T-helper 2 cell treated with Interferon-gamma antibody and Interleukin-4, amounts not matched to agents 5 μg/mL and 100 μg/mL, for 36 hours (primary cell): ENCODE measurements at regions not wholly inside any gene's neighbourhood (a gene's known extent, or its start where the extent isn't known, plus 50 kb on each side); places are given as distances from the start of the nearest gene placed in this dataset.

Experiments used
- DNase-seq: peaks from one replicate; pipeline ENCODE4 v3.0.0; 2021; ENCODE audit warnings: low spot score
- H3K27ac Mint-ChIP-seq: one replicate; pipeline ENCODE4 v1.8.0; 2021; ENCODE audit warnings: mild to moderate bottlenecking, mixed read lengths
- H3K27me3 Mint-ChIP-seq: one replicate; pipeline ENCODE4 v1.8.0; 2021; ENCODE audit warnings: low read depth, mixed read lengths
- H3K36me3 Mint-ChIP-seq: one replicate; pipeline ENCODE4 v1.8.0; 2021; ENCODE audit warnings: low read depth, mixed read lengths
- H3K4me1 Mint-ChIP-seq: one replicate; pipeline ENCODE4 v1.8.0; 2021; ENCODE audit warnings: low read depth, mixed read lengths
- H3K4me3 Mint-ChIP-seq: one replicate; pipeline ENCODE4 v1.8.0; 2022; ENCODE audit warnings: mild to moderate bottlenecking, moderate library complexity, mixed read lengths
- H3K9me3 Mint-ChIP-seq: one replicate; pipeline ENCODE4 v1.8.0; 2021; ENCODE audit warnings: mixed read lengths

DNA sequence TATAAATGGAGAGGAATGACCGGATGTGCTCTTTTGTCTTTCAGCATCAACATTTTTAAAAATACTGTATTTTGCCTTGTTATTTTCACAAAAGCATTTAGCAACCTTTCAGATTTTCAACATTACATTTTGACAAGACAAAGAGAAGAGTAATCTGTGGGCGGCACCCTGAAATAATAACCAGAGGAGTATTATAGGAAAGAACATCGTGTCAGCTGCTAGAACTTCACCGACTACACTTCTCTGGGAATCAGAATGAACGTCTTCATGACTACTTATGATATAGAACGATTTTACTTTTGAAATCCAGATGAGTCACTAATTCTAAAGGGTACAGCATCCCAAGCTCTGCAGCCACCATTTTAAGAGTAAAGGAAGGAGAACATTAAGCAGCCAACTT lies 531.5 kb upstream of the FRG1 start:
- Mint-ChIP-seq H3K4me1 (no peaks in the 10 kb centered on the region), H3K4me3 (no peak overlapping the region), H3K27ac (no peak overlapping the region), H3K36me3 (no peaks in the 10 kb centered on the region), H3K27me3 (no peaks in the 10 kb centered on the region), H3K9me3 (peaks cover 12% of the 10 kb centered on the region)
- DNase-seq: no peak

DNA sequence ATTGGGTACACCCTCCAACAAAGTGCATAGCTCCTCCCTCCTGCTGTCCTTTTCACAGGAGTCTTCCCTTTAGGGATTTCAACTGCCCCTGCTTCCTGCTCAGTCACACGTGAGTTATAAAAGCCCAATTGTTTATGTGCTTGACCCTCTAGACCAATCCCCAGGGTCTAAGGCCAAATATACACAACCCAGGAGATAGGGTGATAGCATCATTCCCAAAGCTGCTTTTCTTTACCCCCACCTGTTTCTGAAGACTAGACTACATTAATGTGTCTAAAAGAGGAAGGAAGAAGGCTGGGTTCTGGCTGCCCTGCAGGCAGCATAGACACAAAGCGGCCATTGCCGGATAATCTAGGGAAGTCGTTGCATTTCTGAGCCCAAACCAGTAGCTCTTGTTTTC lies 526.7 kb upstream of the FRG1 start:
- H3K4me3 Mint-ChIP-seq: no peak overlapping the region
- H3K36me3 Mint-ChIP-seq: no peaks in the 10 kb centered on the region
- H3K27me3 Mint-ChIP-seq: no peaks in the 10 kb centered on the region
- no peak for DNase-seq
- H3K4me1 Mint-ChIP-seq: no peaks in the 10 kb centered on the region
- H3K9me3 Mint-ChIP-seq: peaks cover 9% of the 10 kb centered on the region
- no peak overlapping the region for H3K27ac Mint-ChIP-seq

DNA sequence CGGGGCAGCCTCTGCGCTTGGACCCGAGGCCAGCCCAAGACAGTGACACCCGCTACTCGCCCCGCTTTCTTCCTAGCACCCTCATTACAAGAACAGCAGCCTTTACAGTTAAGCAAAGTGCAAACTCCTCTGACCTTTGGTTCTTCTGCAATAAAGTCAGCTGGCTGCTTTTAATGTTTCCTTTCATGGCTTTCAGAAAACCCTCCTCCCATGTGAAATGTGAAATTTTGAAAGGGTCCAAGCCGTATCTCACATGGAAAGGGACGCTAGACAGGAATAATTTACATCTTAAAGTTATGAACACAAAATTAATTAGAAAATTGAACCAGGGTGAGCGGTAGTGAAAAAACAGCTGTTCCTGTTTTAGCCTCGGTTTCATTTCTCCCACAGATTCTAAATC lies 520.1 kb upstream of the FRG1 start:
- H3K4me3 Mint-ChIP-seq: no peak overlapping the region
- no peaks in the 10 kb centered on the region for H3K4me1 Mint-ChIP-seq
- DNase-seq: no peak
- H3K36me3 Mint-ChIP-seq: no peaks in the 10 kb centered on the region
- H3K27ac Mint-ChIP-seq: no peak overlapping the region
- no peaks in the 10 kb centered on the region for H3K27me3 Mint-ChIP-seq
- peaks cover 3% of the 10 kb centered on the region for H3K9me3 Mint-ChIP-seq

DNA sequence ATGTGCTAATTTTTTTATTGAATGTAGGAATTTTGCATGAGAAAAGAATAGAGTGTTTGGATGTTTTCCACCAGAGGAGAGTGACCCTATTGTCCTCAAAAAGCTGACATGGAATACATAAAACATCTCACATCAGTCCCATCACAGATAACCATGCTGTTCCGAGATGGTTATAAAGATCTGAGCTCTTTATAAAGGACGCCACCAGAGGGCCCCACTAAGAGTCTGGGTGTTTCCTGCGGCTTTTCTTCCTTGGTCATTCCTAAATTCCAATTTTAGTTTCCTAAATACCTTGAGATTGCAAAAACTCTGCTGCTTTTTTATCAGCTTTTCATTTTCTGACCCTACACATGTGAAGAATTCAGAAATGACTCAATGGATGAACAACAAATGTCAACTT lies 504.5 kb upstream of the FRG1 start:
- H3K36me3 Mint-ChIP-seq: no peaks in the 10 kb centered on the region
- no peaks in the 10 kb centered on the region for H3K27me3 Mint-ChIP-seq
- no peak overlapping the region for H3K4me3 Mint-ChIP-seq
- no peaks in the 10 kb centered on the region for H3K4me1 Mint-ChIP-seq
- no peak overlapping the region for H3K27ac Mint-ChIP-seq
- H3K9me3 Mint-ChIP-seq: peaks cover 16% of the 10 kb centered on the region
- DNase-seq: no peak

DNA sequence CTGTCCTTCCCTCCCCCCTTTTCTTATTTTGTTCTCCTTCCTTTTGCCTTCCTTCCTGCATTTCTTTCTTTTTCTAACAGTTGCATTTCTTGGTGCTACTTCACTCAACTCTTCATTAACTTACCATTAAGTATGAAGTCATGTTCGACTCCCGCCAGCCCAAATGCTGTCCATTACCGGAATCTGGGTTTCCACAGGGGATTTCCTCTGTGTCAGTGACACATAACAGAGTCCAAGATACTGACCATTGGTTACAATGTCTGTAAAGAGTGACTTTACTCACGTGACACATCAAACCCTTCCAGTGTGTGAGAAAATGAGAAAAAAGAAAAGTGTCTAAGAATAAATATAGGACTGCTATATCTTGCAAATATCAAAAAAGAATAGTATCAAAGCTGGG lies 500.0 kb upstream of the FRG1 start:
- Mint-ChIP-seq H3K36me3 (no peaks in the 10 kb centered on the region), H3K4me3 (no peak overlapping the region), H3K27me3 (no peaks in the 10 kb centered on the region), H3K4me1 (no peaks in the 10 kb centered on the region), H3K27ac (no peak overlapping the region), H3K9me3 (peaks cover 4% of the 10 kb centered on the region)
- DNase-seq: no peak

DNA sequence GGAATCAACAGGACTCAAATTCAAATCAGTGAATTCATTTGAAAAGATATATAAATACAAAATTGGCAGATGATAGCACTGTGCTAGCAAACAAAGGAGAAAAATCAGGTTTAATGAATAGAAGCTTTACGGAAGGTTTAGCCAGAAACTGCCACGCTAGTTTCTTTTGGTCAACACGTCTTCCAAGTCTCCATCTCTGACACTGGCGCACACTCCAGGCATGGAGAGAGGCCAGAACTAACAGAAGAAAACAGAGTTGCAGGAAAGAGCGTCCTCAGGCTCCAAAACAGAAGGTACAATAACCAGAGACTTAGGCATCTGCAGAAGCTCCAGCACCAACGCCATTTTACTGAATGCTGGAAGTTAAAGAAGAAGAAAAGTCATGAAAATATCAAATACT lies 497.3 kb upstream of the FRG1 start:
- no peaks in the 10 kb centered on the region for H3K36me3 Mint-ChIP-seq
- no peak for DNase-seq
- H3K9me3 Mint-ChIP-seq: no peaks in the 10 kb centered on the region
- no peaks in the 10 kb centered on the region for H3K4me1 Mint-ChIP-seq
- H3K4me3 Mint-ChIP-seq: no peak overlapping the region
- H3K27ac Mint-ChIP-seq: no peak overlapping the region
- no peaks in the 10 kb centered on the region for H3K27me3 Mint-ChIP-seq

DNA sequence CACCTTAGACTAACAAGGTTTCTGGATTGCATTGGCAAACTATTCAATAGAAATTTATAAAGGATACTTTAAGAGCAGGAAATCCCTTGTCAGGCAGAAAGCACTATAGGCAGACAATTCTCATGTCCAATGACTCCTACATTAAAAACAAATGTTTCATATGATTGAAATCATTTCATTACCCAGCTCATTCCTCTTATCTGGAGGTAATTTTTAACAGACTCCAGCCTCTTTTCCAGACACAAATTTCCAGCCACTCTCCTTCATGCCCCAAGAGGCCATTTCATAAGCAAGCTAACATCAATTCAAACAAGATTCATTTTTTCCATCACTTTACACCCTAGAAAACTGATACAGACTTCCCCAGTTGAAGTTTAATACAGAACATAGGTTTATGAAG lies 495.1 kb upstream of the FRG1 start:
- H3K4me1 Mint-ChIP-seq: no peaks in the 10 kb centered on the region
- no peak for DNase-seq
- H3K9me3 Mint-ChIP-seq: peaks cover 16% of the 10 kb centered on the region
- no peaks in the 10 kb centered on the region for H3K36me3 Mint-ChIP-seq
- no peaks in the 10 kb centered on the region for H3K27me3 Mint-ChIP-seq
- H3K27ac Mint-ChIP-seq: no peak overlapping the region
- no peak overlapping the region for H3K4me3 Mint-ChIP-seq

DNA sequence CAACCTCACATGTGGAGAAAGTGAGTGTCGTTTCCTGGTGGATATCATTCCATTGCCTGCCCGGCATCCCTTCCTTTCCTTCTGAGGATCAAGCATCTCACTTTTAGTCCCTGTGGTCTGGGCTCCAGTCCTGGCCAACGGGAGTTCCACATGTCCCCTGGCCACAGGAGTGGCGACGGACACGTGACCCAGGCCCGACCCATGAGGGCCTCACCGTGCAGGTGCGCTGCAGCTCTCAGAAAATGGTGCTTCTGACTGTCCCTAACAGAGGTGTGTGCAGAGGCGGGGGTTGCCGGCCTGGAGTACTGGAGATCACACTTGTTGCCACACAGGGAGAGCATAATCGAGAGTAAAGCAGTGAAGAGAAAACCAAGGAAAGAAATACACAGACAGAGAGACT lies 476.9 kb upstream of the FRG1 start:
- peaks cover 37% of the 10 kb centered on the region for H3K9me3 Mint-ChIP-seq

DNA sequence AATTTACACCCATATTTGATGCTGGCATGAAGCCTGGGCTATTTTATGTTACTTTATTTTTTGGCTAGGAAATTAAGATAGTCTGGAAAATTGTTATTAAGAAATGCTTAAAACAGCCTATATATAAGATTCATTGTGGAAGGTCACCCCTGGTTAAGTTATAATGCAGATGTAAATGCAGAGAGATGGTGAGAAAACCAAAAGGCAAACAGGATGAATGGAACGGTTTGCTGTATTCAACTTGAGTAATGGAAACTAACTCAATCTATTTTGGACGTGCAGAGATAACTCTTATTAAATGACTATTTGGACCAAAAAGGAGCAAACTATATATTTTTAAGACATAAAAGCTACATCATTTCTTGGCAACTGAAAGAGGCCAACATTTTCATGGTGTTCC lies 446.3 kb upstream of the FRG1 start:
- peaks cover 38% of the 10 kb centered on the region for H3K9me3 Mint-ChIP-seq
- H3K4me1 Mint-ChIP-seq: no peaks in the 10 kb centered on the region
- H3K4me3 Mint-ChIP-seq: no peak overlapping the region
- no peaks in the 10 kb centered on the region for H3K36me3 Mint-ChIP-seq
- DNase-seq: no peak
- H3K27me3 Mint-ChIP-seq: no peaks in the 10 kb centered on the region
- H3K27ac Mint-ChIP-seq: no peak overlapping the region

More for the DNA sequence above, 476.9 kb upstream of the FRG1 start:
- H3K27me3 Mint-ChIP-seq: no peaks in the 10 kb centered on the region
- H3K4me3 Mint-ChIP-seq: no peak overlapping the region
- no peaks in the 10 kb centered on the region for H3K36me3 Mint-ChIP-seq
- no peaks in the 10 kb centered on the region for H3K4me1 Mint-ChIP-seq
- DNase-seq: no peak
- no peak overlapping the region for H3K27ac Mint-ChIP-seq

DNA sequence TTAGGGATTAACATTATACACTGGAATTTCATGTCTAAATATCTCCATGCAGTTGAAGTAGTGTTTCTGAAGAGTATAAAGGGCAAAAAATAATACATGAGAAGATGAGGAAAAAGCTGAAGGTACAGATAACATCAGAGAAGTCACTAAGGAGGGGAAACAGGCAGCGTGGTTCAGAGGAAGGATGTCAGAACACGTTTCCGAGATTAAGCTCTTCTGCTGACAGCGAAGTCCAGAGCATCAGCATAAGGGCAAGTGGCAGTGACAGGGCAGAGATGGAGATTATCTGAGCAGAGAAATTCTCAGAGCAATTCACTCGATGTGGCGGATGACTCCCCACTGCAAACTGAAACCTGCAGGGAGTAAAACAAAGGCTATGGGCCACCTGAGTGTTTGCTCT lies 443.2 kb upstream of the FRG1 start:
- no peaks in the 10 kb centered on the region for H3K27me3 Mint-ChIP-seq
- DNase-seq: no peak
- no peaks in the 10 kb centered on the region for H3K4me1 Mint-ChIP-seq
- H3K27ac Mint-ChIP-seq: no peak overlapping the region
- H3K9me3 Mint-ChIP-seq: peaks cover 31% of the 10 kb centered on the region
- H3K4me3 Mint-ChIP-seq: no peak overlapping the region
- no peaks in the 10 kb centered on the region for H3K36me3 Mint-ChIP-seq

DNA sequence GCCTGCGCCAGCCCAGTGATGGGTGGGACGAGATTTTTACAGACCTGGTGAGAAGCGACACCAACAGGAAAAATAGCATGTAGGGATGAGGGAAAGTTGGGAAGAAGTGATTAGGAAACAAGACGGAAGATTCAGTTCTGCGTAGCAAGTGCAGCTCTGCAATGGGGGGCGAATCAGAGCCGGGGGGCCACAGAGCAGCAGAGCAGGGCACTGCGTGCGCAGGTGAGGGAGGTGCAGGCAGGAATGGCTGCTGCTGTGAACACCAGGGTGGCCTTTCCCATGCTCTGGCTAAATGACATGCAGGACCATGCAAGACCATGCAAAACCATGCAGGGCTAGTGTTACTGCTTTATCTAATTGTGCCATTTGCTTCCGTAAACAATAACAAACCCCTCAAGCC lies 442.7 kb upstream of the FRG1 start:
- peaks cover 1% of the 10 kb centered on the region for H3K4me1 Mint-ChIP-seq
- no peak overlapping the region for H3K4me3 Mint-ChIP-seq
- H3K9me3 Mint-ChIP-seq: peaks cover 27% of the 10 kb centered on the region
- H3K36me3 Mint-ChIP-seq: no peaks in the 10 kb centered on the region
- DNase-seq: no peak
- no peaks in the 10 kb centered on the region for H3K27me3 Mint-ChIP-seq
- H3K27ac Mint-ChIP-seq: no peak overlapping the region

DNA sequence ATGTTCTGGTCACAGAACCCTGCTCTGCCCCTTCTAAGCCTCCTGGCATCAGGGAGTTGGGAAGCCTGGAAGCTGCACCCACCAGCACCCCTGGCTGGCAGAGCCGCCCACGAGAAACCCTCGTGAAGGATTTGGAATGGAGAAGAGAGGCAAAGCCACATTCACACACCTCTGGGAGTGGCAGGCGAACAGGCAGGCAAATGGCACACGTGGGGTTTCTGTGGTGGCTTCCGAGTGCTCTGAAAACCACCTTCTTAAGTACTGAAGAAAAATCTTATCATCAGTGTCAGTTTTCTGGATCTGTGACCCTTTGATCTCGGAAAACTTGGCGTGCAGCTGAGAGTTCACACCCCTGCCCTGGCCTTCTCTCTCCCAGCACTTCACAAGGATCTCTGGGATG lies 442.2 kb upstream of the FRG1 start:
- no peaks in the 10 kb centered on the region for H3K36me3 Mint-ChIP-seq
- no peak overlapping the region for H3K4me3 Mint-ChIP-seq
- peaks cover 1% of the 10 kb centered on the region for H3K4me1 Mint-ChIP-seq
- no peaks in the 10 kb centered on the region for H3K27me3 Mint-ChIP-seq
- H3K9me3 Mint-ChIP-seq: peaks cover 27% of the 10 kb centered on the region
- no peak for DNase-seq
- H3K27ac Mint-ChIP-seq: no peak overlapping the region

DNA sequence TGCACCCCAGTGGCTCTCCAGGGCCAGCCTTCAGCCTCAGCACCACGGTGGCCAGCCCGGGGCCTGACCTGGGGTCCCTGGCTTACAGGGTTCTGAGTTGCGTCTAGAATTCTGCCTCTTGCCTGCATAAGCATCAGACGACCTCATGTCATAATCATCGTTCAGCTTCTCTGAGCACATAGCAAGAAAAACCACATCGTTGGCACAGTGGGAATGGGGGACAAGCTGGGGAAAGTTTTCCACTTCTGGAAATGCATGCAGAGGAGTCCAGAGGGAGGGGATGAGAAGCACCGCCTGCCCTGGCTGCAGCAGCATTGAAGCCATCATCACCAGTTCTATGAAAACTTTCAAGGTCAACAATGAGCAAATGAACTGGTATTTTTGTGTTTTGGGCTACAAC lies 441.0 kb upstream of the FRG1 start:
- Mint-ChIP-seq H3K9me3 (peaks cover 21% of the 10 kb centered on the region), H3K27me3 (no peaks in the 10 kb centered on the region), H3K27ac (no peak overlapping the region), H3K4me3 (no peak overlapping the region), H3K4me1 (peaks cover 1% of the 10 kb centered on the region), H3K36me3 (no peaks in the 10 kb centered on the region)
- DNase-seq: no peak

DNA sequence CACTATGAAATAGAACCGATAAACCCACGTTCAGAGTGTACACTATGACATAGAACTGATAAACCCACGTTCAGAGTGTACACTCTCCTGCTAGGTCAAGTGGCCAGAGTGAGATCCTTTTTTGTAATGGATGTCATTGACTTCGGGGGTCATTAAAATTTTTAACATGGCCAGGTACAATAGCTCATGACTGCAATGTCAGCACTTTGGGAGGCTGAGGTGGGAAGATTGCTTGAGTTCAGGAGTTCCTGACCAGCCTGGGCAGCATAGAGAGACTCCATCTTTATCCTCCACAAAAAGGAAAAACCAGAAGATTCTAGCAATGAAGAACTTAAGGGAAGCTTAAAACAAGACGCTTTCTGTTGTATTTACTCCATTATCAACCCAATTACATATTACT lies 439.7 kb upstream of the FRG1 start:
- DNase-seq: no peak
- no peak overlapping the region for H3K4me3 Mint-ChIP-seq
- H3K4me1 Mint-ChIP-seq: peaks cover 1% of the 10 kb centered on the region
- peaks cover 21% of the 10 kb centered on the region for H3K9me3 Mint-ChIP-seq
- no peak overlapping the region for H3K27ac Mint-ChIP-seq
- H3K36me3 Mint-ChIP-seq: no peaks in the 10 kb centered on the region
- no peaks in the 10 kb centered on the region for H3K27me3 Mint-ChIP-seq

DNA sequence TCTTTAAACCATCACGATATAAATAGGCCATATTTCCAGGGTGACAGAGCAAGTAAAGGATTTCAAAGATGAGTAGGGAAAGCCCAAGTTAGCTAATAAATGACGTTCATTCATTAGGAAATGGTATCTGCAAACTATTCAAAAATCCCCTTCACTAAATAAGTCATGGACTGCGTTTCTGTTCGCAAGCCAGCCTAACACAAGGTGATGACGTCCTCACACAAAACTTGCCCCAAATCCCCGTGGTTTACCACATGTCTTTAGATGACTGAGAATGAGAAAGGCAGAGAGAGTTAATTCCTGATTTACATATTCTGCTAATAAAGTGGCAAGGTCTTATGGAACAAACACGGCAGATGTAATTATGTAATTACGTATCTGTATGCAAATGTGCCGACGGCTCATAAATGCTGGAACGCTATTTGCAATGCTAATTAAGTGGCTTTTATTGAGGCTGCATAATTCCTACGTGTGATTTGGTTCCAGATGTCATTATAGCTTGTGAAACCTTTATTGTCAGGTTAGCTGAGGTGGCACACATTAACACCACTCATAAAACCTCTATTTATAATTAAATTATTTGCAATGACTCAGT lies 437.7 kb upstream of the FRG1 start:
- peaks cover 1% of the 10 kb centered on the region for H3K4me1 Mint-ChIP-seq
- H3K36me3 Mint-ChIP-seq: no peaks in the 10 kb centered on the region
- H3K9me3 Mint-ChIP-seq: peaks cover 7% of the 10 kb centered on the region
- no peak overlapping the region for H3K27ac Mint-ChIP-seq
- no peak for DNase-seq
- no peaks in the 10 kb centered on the region for H3K27me3 Mint-ChIP-seq
- no peak overlapping the region for H3K4me3 Mint-ChIP-seq
